ENCODE measurements at regions not wholly inside any gene's neighbourhood (a gene's known extent, or its start where the extent isn't known, plus 50 kb on each side); places are given as distances from the start of the nearest gene placed in this dataset.

DNA sequence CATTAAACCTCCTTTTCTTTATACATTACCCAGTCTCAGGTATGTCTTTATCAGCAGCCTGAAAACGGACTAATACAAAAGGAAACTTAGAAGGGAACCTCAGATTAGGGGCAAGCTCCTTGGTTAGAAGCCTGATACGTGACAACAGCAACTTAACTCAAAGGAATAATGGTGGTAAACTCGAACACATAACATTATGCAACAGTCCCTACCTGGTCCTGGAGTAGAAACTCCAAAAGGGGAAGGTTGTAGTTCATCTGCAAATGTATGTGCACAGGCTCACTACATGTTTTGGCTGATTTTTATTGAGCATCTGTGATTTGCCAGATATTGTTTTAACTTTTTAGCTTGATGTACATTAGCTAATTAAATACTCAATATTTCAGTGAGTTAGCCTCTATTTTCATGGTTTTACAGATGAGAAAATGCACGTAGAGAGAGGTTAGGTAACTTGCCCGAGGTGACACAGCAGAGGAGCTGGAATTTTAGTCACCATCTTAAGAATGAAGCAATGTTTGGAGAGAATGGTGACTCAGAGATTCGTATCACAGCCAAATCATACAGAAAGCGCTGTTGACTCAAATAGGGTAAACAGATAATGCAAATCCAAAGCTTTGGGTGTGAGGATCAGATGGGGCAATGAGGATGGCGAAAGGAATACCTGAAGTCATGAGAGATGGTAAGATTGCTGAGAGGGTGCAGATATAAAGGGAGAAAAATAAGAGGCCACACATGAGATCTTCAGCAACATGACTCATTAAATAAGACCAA is 194.9 kb upstream of the RBFOX1 start (continued):
- TF ChIP-seq, protein P1, sequence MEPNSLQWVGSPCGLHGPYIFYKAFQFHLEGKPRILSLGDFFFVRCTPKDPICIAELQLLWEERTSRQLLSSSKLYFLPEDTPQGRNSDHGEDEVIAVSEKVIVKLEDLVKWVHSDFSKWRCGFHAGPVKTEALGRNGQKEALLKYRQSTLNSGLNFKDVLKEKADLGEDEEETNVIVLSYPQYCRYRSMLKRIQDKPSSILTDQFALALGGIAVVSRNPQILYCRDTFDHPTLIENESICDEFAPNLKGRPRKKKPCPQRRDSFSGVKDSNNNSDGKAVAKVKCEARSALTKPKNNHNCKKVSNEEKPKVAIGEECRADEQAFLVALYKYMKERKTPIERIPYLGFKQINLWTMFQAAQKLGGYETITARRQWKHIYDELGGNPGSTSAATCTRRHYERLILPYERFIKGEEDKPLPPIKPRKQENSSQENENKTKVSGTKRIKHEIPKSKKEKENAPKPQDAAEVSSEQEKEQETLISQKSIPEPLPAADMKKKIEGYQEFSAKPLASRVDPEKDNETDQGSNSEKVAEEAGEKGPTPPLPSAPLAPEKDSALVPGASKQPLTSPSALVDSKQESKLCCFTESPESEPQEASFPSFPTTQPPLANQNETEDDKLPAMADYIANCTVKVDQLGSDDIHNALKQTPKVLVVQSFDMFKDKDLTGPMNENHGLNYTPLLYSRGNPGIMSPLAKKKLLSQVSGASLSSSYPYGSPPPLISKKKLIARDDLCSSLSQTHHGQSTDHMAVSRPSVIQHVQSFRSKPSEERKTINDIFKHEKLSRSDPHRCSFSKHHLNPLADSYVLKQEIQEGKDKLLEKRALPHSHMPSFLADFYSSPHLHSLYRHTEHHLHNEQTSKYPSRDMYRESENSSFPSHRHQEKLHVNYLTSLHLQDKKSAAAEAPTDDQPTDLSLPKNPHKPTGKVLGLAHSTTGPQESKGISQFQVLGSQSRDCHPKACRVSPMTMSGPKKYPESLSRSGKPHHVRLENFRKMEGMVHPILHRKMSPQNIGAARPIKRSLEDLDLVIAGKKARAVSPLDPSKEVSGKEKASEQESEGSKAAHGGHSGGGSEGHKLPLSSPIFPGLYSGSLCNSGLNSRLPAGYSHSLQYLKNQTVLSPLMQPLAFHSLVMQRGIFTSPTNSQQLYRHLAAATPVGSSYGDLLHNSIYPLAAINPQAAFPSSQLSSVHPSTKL (CRISPR knock-in tag; IDR thresholded peaks at IDR 0.05), result peak; percentile 39; the same call in 1 of the 2 replicates
- no peak for TF ChIP-seq SKI (IDR thresholded peaks at IDR 0.05; ENCODE audit: partially characterized antibody)
- TF ChIP-seq, protein P2, sequence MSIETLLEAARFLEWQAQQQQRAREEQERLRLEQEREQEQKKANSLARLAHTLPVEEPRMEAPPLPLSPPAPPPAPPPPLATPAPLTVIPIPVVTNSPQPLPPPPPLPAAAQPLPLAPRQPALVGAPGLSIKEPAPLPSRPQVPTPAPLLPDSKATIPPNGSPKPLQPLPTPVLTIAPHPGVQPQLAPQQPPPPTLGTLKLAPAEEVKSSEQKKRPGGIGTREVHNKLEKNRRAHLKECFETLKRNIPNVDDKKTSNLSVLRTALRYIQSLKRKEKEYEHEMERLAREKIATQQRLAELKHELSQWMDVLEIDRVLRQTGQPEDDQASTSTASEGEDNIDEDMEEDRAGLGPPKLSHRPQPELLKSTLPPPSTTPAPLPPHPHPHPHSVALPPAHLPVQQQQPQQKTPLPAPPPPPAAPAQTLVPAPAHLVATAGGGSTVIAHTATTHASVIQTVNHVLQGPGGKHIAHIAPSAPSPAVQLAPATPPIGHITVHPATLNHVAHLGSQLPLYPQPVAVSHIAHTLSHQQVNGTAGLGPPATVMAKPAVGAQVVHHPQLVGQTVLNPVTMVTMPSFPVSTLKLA (IDR thresholded peaks at IDR 0.05), result no peak
- peak; percentile 77; the same call in 1 of the 2 replicates for TF ChIP-seq FOSL1 (CRISPR knock-in tag; IDR thresholded peaks at IDR 0.05; ENCODE audit: borderline replicate concordance)
- no peak for TF ChIP-seq ZNF550 (CRISPR knock-in tag; IDR thresholded peaks at IDR 0.05; ENCODE audit: borderline replicate concordance)
- no peak for TF ChIP-seq HDAC2 (CRISPR knock-in tag; IDR thresholded peaks at IDR 0.05)
- no peak for TF ChIP-seq MTF2 (CRISPR knock-in tag; IDR thresholded peaks at IDR 0.05; ENCODE audit: borderline replicate concordance)
- no peak for TF ChIP-seq HOXA9 (CRISPR knock-in tag; IDR thresholded peaks at IDR 0.05; ENCODE audit: borderline replicate concordance)
- TF ChIP-seq CBX1 (IDR thresholded peaks at IDR 0.05; ENCODE audit: low read depth), result no peak
- TF ChIP-seq ZNF496 (CRISPR knock-in tag; IDR thresholded peaks at IDR 0.05; ENCODE audit: insufficient replicate concordance), result no peak
- no peak for TF ChIP-seq FIP1L1 (IDR thresholded peaks at IDR 0.05; ENCODE audit: borderline replicate concordance, insufficient read depth, low read depth, low read length)
- TF ChIP-seq SETDB1 (CRISPR knock-in tag; IDR thresholded peaks at IDR 0.05; ENCODE audit: borderline replicate concordance), result no peak
- no peak for TF ChIP-seq ZNF670 (CRISPR knock-in tag; IDR thresholded peaks at IDR 0.05; ENCODE audit: borderline replicate concordance)
- TF ChIP-seq ZNF7 (CRISPR knock-in tag; IDR thresholded peaks at IDR 0.05), result no peak
- no peak for TF ChIP-seq HMGXB4 (CRISPR knock-in tag; IDR thresholded peaks at IDR 0.05; ENCODE audit: borderline replicate concordance in 1 of 2, low read depth in 1 of 2)
- no peak for TF ChIP-seq NCOA5 (CRISPR knock-in tag; IDR thresholded peaks at IDR 0.05)
- TF ChIP-seq ARID3A (IDR thresholded peaks at IDR 0.05; ENCODE audit: low read depth, low read length), result peak; percentile 32; the same call in 1 of the 2 replicates

Data from HepG2 (cell line).